GM12878 (cell line): ENCODE measurements at regions not wholly inside any gene's neighbourhood (a gene's known extent, or its start where the extent isn't known, plus 50 kb on each side); places are given as distances from the start of the nearest gene placed in this dataset.

Experiments used
- ATAC-seq: fragments of 200-7000 bp; cut with Tn5 transposase; 3 replicates; pipeline ENCODE4 v1.9.1; 2020; ENCODE audit warnings: mild to moderate bottlenecking, moderate library complexity
- BruUV-seq: library from RNA; stranded (reverse); fragments of 400-500 nt; replicated peaks from 2 replicates; lab custom pipeline; 2021; lab: Mats Ljungman, UMichigan
- CTCF ChIA-PET: fragments of 300-600 bp; sonication (Branson Sonifier 250); formaldehyde crosslinking; extraction: SDS; loops from one replicate; lab custom pipeline; 2021; ENCODE audit warnings: inconsistent platforms; lab: Yijun Ruan, JAX
- POLR2A ChIA-PET: fragments of 350-600 bp; formaldehyde crosslinking; extraction: SDS; loops from one replicate; lab custom pipeline; 2021; ENCODE audit warnings: inconsistent platforms; lab: Charles Lee
- RAD21 ChIA-PET: fragments of 300-600 bp; sonication (Branson Sonifier 250); formaldehyde crosslinking; loops from one replicate; lab custom pipeline; 2023; ENCODE audit warnings: antibody characterized with exemption; ENCODE audit not compliant: unreplicated experiment; lab: Charles Lee
- SMC1A ChIA-PET: fragments of 300-600 bp; sonication (Branson Sonifier 250); formaldehyde crosslinking; loops from one replicate; lab custom pipeline; 2023; ENCODE audit not compliant: unreplicated experiment, uncharacterized antibody; lab: Charles Lee
- DNase-seq: peaks from one replicate; pipeline ENCODE4 v3.0.0-alpha.2; 2011; ENCODE audit warnings: low read depth, low spot score
- FAIRE-seq: peaks from 3 replicates; lab custom pipeline; 2011; peaks lifted over from hg19 to GRCh38; lab: Jason Lieb, UNC
- H2AFZ ChIP-seq: 2 replicates; pipeline ENCODE4 v1.6.0; 2011; ENCODE audit warnings: low read depth, low read length, control low read depth; ENCODE audit not compliant: control insufficient read depth
- H3K27ac ChIP-seq: 2 replicates; pipeline ENCODE4 v1.5.1; 2011; ENCODE audit warnings: control low read depth; ENCODE audit not compliant: control insufficient read depth, insufficient read depth
- H3K27me3 ChIP-seq, 2 experiments: replicated peaks in 1 of 2; 2 replicates each; pipeline versions ENCODE4 v1.6.0 to v1.6.1; 2011; ENCODE audit warnings: low read length in 1 of 2; ENCODE audit not compliant: control insufficient read depth in 2 of 2, insufficient read depth in 2 of 2
- H3K36me3 ChIP-seq, 2 experiments: 2 replicates each; pipeline ENCODE4 v1.5.1; 2011; ENCODE audit warnings: low read length in 1 of 2; ENCODE audit not compliant: control insufficient read depth in 2 of 2, insufficient read depth in 2 of 2
- H3K4me1 ChIP-seq: 2 replicates; pipeline ENCODE4 v1.6.1; 2011; ENCODE audit warnings: mild to moderate bottlenecking, low read length, moderate library complexity, mixed read lengths; ENCODE audit not compliant: control insufficient read depth, insufficient read depth
- H3K4me2 ChIP-seq: 2 replicates; pipeline ENCODE4 v1.6.0; 2011; ENCODE audit warnings: control low read depth; ENCODE audit not compliant: control insufficient read depth, insufficient read depth
- H3K4me3 ChIP-seq: fragments of 200-600 bp; sonication (generic); 2 replicates; pipeline ENCODE4 v1.5.1; 2016
- H3K79me2 ChIP-seq: 2 replicates; pipeline ENCODE4 v1.6.0; 2011; ENCODE audit warnings: low read length; ENCODE audit not compliant: control insufficient read depth, insufficient read depth
- H3K9ac ChIP-seq: 2 replicates; pipeline ENCODE4 v1.8.0; 2011; ENCODE audit warnings: low read length, control low read depth, mixed read lengths; ENCODE audit not compliant: control insufficient read depth, insufficient read depth
- H3K9me3 ChIP-seq: replicated peaks from 3 replicates; pipeline ENCODE4 v1.5.1; 2011; ENCODE audit warnings: mild to moderate bottlenecking, low read length; ENCODE audit not compliant: control insufficient read depth, insufficient read depth
- H4K20me1 ChIP-seq: 2 replicates; pipeline ENCODE4 v1.6.0; 2011; ENCODE audit not compliant: control insufficient read depth, insufficient read depth
- BACH1 ChIP-seq: fragments of 450-650 bp; IDR thresholded peaks from 2 replicates; pipeline ENCODE4 v1.6.1; 2017; ENCODE audit warnings: mild to moderate bottlenecking, borderline replicate concordance
- CEBPB ChIP-seq, 2 experiments: fragments of 150-350 bp in 1 of 2; IDR thresholded peaks; 2 replicates each; pipeline ENCODE4 v1.6.1; 2012 to 2014; ENCODE audit warnings: low read depth in 2 of 2, low read length in 2 of 2, borderline replicate concordance in 1 of 2, inconsistent platforms in 1 of 2
- CHD4 ChIP-seq: fragments of 200-600 bp; sonication (generic); IDR thresholded peaks from 2 replicates; pipeline ENCODE4 v1.6.1; 2016; ENCODE audit warnings: mild to moderate bottlenecking
- GABPA ChIP-seq: IDR thresholded peaks from 2 replicates; pipeline ENCODE4 v1.6.1; 2014; ENCODE audit warnings: antibody characterized with exemption, low read depth, mild to moderate bottlenecking, inconsistent platforms
- NBN ChIP-seq: fragments of 450-650 bp; IDR thresholded peaks from 2 replicates; pipeline ENCODE4 v1.6.1; 2016
- ZNF207 ChIP-seq: fragments of 450-650 bp; IDR thresholded peaks from 2 replicates; pipeline ENCODE4 v1.6.1; 2014; ENCODE audit warnings: antibody characterized with exemption, mild to moderate bottlenecking, borderline replicate concordance
- ZNF274 ChIP-seq: IDR thresholded peaks from one replicate; pipeline ENCODE4 v1.8.0; 2011; ENCODE audit not compliant: insufficient read length, insufficient read depth
- WGBS: methylation state at CpG from one replicate; pipeline ENCODE4 v1.1.6; 2016; ENCODE audit warnings: low lambda C conversion rate; ENCODE audit not compliant: insufficient replicate concordance, insufficient coverage; ENCODE audit errors: missing lambda C conversion rate; 5-methylcytosine and 5-hydroxymethylcytosine counted together
- in situ Hi-C: fragments of 300-500 bp; cut with MboI; formaldehyde crosslinking; loops from 9 replicates; pipeline ENCODE4 v1.14.3; 2018; ENCODE audit warnings: mixed read lengths
- intact Hi-C: fragments of 100-400 bp; cut with micrococcal nuclease; formaldehyde crosslinking; loops from one replicate; pipeline ENCODE4 v1.14.2; 2022; ENCODE audit not compliant: unreplicated experiment
- TF ChIP-seq, protein P1 (sequence below): IDR thresholded peaks from 2 replicates; pipeline ENCODE4 v1.6.1; 2011; ENCODE audit warnings: mild to moderate bottlenecking, low read depth, low read length, moderate library complexity; ENCODE audit not compliant: insufficient replicate concordance
- TF ChIP-seq, protein P2 (sequence below): fragments of 450-650 bp; IDR thresholded peaks from 2 replicates; pipeline ENCODE4 v1.6.1; 2016; ENCODE audit warnings: mild to moderate bottlenecking
- TF ChIP-seq, protein P3 (sequence below): fragments of 450-650 bp; IDR thresholded peaks from 2 replicates; pipeline ENCODE4 v1.6.1; 2018; ENCODE audit warnings: borderline replicate concordance, mild to moderate bottlenecking; ENCODE audit not compliant: partially characterized antibody

DNA sequence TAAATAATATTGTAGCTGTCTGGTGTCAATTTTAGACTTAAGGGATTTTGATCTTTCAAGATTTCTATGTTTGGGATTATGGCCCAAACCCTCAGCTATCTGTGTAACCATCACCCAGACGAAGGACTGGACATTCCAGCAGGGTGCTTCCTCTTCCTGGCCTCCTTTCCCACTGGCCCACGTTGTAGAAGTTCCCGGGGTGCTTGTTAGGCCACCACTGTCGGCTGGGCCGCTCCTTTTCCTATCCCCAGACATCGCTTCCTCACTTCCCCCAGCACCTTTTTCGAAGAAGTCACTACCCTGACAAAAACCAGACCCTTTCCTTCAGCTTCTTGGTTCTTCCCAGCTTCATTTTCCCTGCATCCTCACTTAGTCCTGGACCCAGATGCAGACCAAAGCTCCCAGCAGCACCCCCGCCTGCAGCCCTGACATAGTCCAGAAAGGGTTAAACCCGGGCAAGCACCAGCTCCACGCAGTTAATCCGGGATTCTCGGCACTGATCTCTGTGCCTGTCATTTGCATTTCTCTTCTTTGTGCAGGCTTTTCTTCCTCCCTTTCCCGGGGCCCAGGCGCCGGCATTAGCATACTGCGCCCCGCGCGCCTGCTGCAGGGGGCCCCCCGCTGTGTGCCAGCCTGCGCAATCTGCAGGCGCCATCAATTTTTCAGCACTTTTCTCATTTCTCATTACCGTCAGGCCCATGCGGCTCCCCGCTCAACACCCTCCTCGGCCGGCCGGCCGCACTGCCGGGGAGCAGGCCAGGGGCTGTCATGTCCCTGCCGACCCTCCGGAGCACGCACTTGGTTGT, 90.6 kb downstream of the ZNF621 start (continued):
- no peak for TF ChIP-seq ZNF207
- TF ChIP-seq, protein P1, sequence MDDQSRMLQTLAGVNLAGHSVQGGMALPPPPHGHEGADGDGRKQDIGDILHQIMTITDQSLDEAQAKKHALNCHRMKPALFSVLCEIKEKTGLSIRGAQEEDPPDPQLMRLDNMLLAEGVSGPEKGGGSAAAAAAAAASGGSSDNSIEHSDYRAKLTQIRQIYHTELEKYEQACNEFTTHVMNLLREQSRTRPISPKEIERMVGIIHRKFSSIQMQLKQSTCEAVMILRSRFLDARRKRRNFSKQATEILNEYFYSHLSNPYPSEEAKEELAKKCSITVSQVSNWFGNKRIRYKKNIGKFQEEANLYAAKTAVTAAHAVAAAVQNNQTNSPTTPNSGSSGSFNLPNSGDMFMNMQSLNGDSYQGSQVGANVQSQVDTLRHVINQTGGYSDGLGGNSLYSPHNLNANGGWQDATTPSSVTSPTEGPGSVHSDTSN = no peak
- TF ChIP-seq CEBPB (IDR thresholded peaks at IDR 0.05; ENCODE audit: borderline replicate concordance in 1 of 2, low read depth in 2 of 2, low read length in 2 of 2) = no peak
- TF ChIP-seq, protein P2, sequence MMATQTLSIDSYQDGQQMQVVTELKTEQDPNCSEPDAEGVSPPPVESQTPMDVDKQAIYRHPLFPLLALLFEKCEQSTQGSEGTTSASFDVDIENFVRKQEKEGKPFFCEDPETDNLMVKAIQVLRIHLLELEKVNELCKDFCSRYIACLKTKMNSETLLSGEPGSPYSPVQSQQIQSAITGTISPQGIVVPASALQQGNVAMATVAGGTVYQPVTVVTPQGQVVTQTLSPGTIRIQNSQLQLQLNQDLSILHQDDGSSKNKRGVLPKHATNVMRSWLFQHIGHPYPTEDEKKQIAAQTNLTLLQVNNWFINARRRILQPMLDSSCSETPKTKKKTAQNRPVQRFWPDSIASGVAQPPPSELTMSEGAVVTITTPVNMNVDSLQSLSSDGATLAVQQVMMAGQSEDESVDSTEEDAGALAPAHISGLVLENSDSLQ = no peak
- no peak for TF ChIP-seq GABPA

DNA sequence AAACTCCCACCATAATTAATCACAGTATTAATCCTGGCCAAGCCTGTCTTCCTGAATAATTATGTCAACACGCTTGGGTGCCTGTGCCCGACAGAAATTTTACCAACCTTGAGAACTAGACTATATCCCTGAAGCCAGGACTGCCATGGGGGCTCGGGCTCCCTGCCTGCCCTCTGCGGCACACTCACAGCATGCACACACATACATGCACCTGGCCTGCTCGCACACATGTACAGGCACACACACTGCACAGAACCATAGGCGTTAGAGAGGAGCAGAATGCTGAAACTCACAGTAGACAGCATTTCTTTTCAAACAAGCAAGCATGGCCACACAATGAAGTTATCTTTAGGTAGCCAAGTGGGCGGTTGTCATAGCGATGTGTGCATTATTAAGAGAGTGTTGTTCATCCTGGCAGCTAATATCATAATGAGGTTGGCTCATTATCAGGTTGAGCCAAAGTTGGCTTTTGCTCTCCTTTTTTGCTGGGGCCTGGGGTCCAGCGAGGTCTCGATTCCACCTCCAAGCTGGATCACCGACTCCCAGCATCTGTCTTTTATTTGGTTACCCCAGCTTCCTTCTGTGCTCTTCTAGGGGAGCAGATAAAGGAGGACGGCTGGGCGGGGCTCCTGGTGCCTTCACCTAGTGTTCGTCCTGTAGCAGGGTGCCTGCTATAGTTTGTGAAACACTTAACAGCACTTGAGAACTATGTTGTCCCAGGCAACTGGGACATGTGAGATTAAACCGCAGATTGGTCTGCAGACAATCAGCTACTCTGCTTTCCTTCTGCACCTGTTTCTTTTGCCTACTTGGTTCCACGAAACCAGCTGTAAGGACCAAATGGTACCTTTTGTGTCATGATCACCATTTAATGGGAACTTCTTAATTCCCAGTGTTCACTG, 91.4 kb downstream of the ZNF621 start:
- in situ Hi-C loops = no loop called here
- DNase-seq = no peak
- no peak overlapping the region for H3K9ac ChIP-seq
- no peaks in the 10 kb centered on the region for H3K4me1 ChIP-seq
- no peak overlapping the region for H3K27ac ChIP-seq
- no peak overlapping the region for H2AFZ ChIP-seq
- BruUV-seq = no TSS peak
- CTCF ChIA-PET = interaction anchor here (1.1 kb wide), 1 partner anchor 30 kb away, joined by 3 read pairs; no protein-coding TSS in a partner anchor
- TF ChIP-seq ZNF274 (no peak), NBN (no peak), CHD4 (no peak), BACH1 (no peak)
- TF ChIP-seq, protein P3, sequence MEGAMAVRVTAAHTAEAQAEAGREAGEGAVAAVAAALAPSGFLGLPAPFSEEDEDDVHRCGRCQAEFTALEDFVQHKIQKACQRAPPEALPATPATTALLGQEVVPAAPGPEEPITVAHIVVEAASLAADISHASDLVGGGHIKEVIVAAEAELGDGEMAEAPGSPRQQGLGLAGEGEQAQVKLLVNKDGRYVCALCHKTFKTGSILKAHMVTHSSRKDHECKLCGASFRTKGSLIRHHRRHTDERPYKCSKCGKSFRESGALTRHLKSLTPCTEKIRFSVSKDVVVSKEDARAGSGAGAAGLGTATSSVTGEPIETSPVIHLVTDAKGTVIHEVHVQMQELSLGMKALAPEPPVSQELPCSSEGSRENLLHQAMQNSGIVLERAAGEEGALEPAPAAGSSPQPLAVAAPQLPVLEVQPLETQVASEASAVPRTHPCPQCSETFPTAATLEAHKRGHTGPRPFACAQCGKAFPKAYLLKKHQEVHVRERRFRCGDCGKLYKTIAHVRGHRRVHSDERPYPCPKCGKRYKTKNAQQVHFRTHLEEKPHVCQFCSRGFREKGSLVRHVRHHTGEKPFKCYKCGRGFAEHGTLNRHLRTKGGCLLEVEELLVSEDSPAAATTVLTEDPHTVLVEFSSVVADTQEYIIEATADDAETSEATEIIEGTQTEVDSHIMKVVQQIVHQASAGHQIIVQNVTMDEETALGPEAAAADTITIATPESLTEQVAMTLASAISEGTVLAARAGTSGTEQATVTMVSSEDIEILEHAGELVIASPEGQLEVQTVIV = no peak
- TF ChIP-seq, protein P2 = no peak
- TF ChIP-seq, all 136 proteins: peak for 0
- Histone ChIP-seq H3K4me3 (no peak overlapping the region), H3K4me2 (no peak overlapping the region), H3K27me3 (peaks cover 0 to 5% of the 10 kb centered on the region in 2 experiments; a peak in 3 of 4 replicates), H3K79me2 (no peaks in the 10 kb centered on the region), H3K9me3 (no peaks in the 10 kb centered on the region), H3K36me3 (no peaks in the 10 kb centered on the region), H4K20me1 (no peaks in the 10 kb centered on the region)
- 48% methylated on average over 16 of the region's 16 CpGs for WGBS
- ChIA-PET RAD21 (no interaction called here), SMC1A (no interaction called here), POLR2A (no interaction called here)
- ATAC-seq (no peak), FAIRE-seq (no peak)
- intact Hi-C loops = no loop called here
